Neuron (in vitro differentiated cells): ENCODE measurements at regions not wholly inside any gene's neighbourhood (a gene's known extent, or its start where the extent isn't known, plus 50 kb on each side); places are given as distances from the start of the nearest gene placed in this dataset.

Source experiments
- H2AFZ ChIP-seq: one replicate; pipeline ENCODE4 v1.6.1; 2013; ENCODE audit warnings: low read depth, mild to moderate bottlenecking, inconsistent platforms, low read length, moderate library complexity
- H3K27me3 ChIP-seq: one replicate; pipeline ENCODE4 v1.6.1; 2013; ENCODE audit warnings: low read length; ENCODE audit not compliant: insufficient read depth
- H3K36me3 ChIP-seq: one replicate; pipeline ENCODE4 v1.6.1; 2013; ENCODE audit warnings: low read length; ENCODE audit not compliant: insufficient read depth
- H3K4me1 ChIP-seq: one replicate; pipeline ENCODE4 v1.6.1; 2013; ENCODE audit warnings: low read length; ENCODE audit not compliant: insufficient read depth
- H3K4me3 ChIP-seq: 2 replicates; pipeline ENCODE4 v1.5.1; 2013; ENCODE audit warnings: mild to moderate bottlenecking, low read length, moderate library complexity
- H3K9me3 ChIP-seq: one replicate; pipeline ENCODE4 v1.6.1; 2013; ENCODE audit warnings: low read length

GRCh38 chr1:87594736-87595383, 266.2 kb downstream of the LMO4 start:
- no peaks in the 10 kb centered on the region for H3K4me1 ChIP-seq
- no peak overlapping the region for H3K4me3 ChIP-seq
- H3K36me3 ChIP-seq = no peaks in the 10 kb centered on the region
- H3K9me3 ChIP-seq = no peaks in the 10 kb centered on the region
- H3K27me3 ChIP-seq = no peaks in the 10 kb centered on the region
- H2AFZ ChIP-seq = no peak overlapping the region

- Histone ChIP-seq H2AFZ (no peak overlapping the region), H3K9me3 (no peaks in the 10 kb centered on the region), H3K27me3 (no peaks in the 10 kb centered on the region), H3K36me3 (no peaks in the 10 kb centered on the region), H3K4me3 (no peak overlapping the region), H3K4me1 (no peaks in the 10 kb centered on the region)
Measured at GRCh38 chr1:87595384-87595781, 266.7 kb downstream of the LMO4 start.

GRCh38 chr1:87598429-87598828, 269.7 kb downstream of the LMO4 start:
- H3K36me3 ChIP-seq = no peaks in the 10 kb centered on the region
- no peak overlapping the region for H3K4me3 ChIP-seq
- no peaks in the 10 kb centered on the region for H3K4me1 ChIP-seq
- no peaks in the 10 kb centered on the region for H3K27me3 ChIP-seq
- no peak overlapping the region for H2AFZ ChIP-seq
- no peaks in the 10 kb centered on the region for H3K9me3 ChIP-seq

- H3K9me3 ChIP-seq = no peaks in the 10 kb centered on the region
- no peak overlapping the region for H3K4me3 ChIP-seq
- H3K36me3 ChIP-seq = no peaks in the 10 kb centered on the region
- no peaks in the 10 kb centered on the region for H3K4me1 ChIP-seq
- H3K27me3 ChIP-seq = no peaks in the 10 kb centered on the region
- no peak overlapping the region for H2AFZ ChIP-seq
Measured at GRCh38 chr1:87599569-87599968, 270.9 kb downstream of the LMO4 start.

DNA sequence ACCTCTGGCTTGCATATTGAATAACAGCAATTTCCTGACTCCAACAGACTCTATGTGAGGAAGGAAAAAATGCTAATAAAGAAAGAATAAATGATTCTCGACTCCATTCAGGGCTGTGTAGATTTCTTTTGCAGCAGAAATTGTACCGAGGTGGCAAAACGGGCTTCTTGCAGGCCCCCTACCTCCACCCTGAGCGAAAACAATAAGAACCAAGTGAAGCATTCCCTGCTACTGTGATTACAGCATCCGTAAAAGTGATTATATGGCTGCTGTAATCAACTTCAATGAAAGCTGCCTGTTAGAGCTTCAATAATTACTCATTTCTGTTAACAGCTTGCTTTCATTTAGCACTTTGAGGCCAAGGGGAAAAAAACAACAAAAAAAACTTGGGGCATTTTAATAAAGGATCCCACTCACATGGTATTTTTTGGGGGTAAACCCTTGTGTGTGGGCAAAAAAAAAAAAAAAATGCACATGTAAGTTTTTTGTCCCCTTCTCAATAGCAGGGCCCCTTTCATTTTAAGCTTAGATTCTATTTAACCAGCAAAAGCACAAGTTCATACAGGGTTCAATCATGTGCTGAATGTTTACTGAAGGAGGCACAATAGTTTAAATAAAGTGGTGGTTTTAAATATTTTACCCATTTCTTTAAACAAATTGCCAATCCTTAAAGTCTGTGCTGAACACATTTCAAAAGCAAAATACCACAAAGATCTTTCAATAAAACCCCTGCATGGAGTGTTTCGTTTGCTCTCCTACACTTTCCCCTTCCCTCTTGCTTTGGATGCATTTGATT, 271.6 kb downstream of the LMO4 start:
- Histone ChIP-seq H3K36me3 (no peaks in the 10 kb centered on the region), H3K9me3 (no peaks in the 10 kb centered on the region), H3K4me3 (no peak overlapping the region), H2AFZ (no peak overlapping the region), H3K4me1 (no peaks in the 10 kb centered on the region), H3K27me3 (no peaks in the 10 kb centered on the region)

DNA sequence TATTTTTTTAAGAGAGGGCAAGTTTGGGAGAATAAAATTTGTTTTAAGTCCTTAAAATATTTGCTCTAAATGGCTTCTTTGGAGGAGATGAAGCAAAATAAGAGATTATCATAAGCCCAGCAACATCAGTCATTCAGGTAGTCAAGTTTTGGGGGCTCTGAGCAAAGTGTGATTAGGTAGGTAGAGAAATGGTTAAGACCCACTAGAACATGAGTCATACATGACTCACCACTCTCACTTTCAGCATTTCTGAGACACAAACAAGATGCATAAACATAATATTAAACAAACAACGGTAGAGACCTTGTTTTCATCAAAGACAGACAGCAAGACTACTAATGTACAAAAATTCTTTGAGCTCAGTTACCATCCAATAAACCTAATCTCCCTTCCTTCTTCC, 272.2 kb downstream of the LMO4 start:
- Histone ChIP-seq H3K4me3 (no peak overlapping the region), H3K36me3 (no peaks in the 10 kb centered on the region), H3K4me1 (no peaks in the 10 kb centered on the region), H3K9me3 (no peaks in the 10 kb centered on the region), H2AFZ (no peak overlapping the region), H3K27me3 (no peaks in the 10 kb centered on the region)

- Histone ChIP-seq H3K36me3 (no peaks in the 10 kb centered on the region), H3K9me3 (no peaks in the 10 kb centered on the region), H3K4me3 (no peak overlapping the region), H3K27me3 (no peaks in the 10 kb centered on the region), H3K4me1 (no peaks in the 10 kb centered on the region), H2AFZ (no peak overlapping the region)
Measured at GRCh38 chr1:87603626-87604025, 274.9 kb downstream of the LMO4 start.

- no peaks in the 10 kb centered on the region for H3K4me1 ChIP-seq
- H3K36me3 ChIP-seq = no peaks in the 10 kb centered on the region
- no peaks in the 10 kb centered on the region for H3K27me3 ChIP-seq
- no peaks in the 10 kb centered on the region for H3K9me3 ChIP-seq
- no peak overlapping the region for H3K4me3 ChIP-seq
- H2AFZ ChIP-seq = no peak overlapping the region
Measured at GRCh38 chr1:87612956-87613355, 284.3 kb downstream of the LMO4 start.

GRCh38 chr1:87615491-87615890, 286.8 kb downstream of the LMO4 start:
- H3K27me3 ChIP-seq = no peaks in the 10 kb centered on the region
- H2AFZ ChIP-seq = no peak overlapping the region
- H3K36me3 ChIP-seq = no peaks in the 10 kb centered on the region
- no peak overlapping the region for H3K4me3 ChIP-seq
- no peaks in the 10 kb centered on the region for H3K9me3 ChIP-seq
- H3K4me1 ChIP-seq = no peaks in the 10 kb centered on the region

GRCh38 chr1:87615901-87616300, 287.2 kb downstream of the LMO4 start:
- Histone ChIP-seq H2AFZ (no peak overlapping the region), H3K9me3 (no peaks in the 10 kb centered on the region), H3K4me3 (no peak overlapping the region), H3K36me3 (no peaks in the 10 kb centered on the region), H3K4me1 (no peaks in the 10 kb centered on the region), H3K27me3 (no peaks in the 10 kb centered on the region)

- Histone ChIP-seq H2AFZ (no peak overlapping the region), H3K9me3 (no peaks in the 10 kb centered on the region), H3K4me3 (no peak overlapping the region), H3K36me3 (no peaks in the 10 kb centered on the region), H3K27me3 (no peaks in the 10 kb centered on the region), H3K4me1 (no peaks in the 10 kb centered on the region)
Measured at GRCh38 chr1:87620807-87621206, 292.1 kb downstream of the LMO4 start.

DNA sequence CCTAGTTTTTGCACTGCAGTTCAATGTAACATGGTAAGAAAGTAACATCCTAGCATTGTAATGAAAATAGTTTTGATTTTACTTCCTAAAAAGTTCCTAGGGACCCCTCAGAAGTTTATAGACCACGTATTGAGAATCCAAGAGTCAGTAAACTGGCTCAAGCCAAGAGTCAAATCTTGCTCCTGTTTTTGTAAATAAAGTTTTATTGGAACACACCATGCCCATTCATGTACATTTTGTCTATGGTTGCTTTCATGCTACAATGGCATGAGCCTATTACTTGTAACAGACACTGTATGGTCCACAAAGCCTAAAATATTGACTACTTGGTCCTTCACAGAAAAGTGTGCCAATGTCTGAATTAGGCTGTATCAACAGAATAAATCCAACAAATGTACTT, 301.0 kb downstream of the LMO4 start:
- Histone ChIP-seq H2AFZ (no peak overlapping the region), H3K4me1 (no peaks in the 10 kb centered on the region), H3K36me3 (no peaks in the 10 kb centered on the region), H3K4me3 (no peak overlapping the region), H3K27me3 (no peaks in the 10 kb centered on the region), H3K9me3 (no peaks in the 10 kb centered on the region)

DNA sequence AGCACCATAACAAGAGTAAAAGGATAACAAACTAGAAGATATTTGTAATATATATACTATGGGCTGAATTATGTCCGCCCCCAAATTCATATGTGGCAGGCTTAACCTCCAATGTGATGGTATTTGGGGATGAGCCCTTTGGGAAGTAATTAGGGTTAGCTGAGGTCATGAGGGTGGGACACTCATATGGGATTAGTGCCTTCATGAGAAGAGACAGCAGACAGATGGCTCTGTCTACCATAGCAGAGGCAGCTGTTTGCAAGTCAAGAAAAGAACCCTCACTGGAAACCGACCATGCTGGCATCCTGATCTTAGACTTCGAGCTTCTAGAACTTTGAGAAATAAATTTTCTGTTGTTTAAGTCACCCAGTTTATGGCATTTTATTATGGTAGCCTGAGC, 303.6 kb downstream of the LMO4 start:
- no peaks in the 10 kb centered on the region for H3K9me3 ChIP-seq
- no peaks in the 10 kb centered on the region for H3K27me3 ChIP-seq
- no peaks in the 10 kb centered on the region for H3K36me3 ChIP-seq
- no peaks in the 10 kb centered on the region for H3K4me1 ChIP-seq
- no peak overlapping the region for H2AFZ ChIP-seq
- H3K4me3 ChIP-seq = no peak overlapping the region
